ENCODE measurements at regions not wholly inside any gene's neighbourhood (a gene's known extent, or its start where the extent isn't known, plus 50 kb on each side); places are given as distances from the start of the nearest gene placed in this dataset.
"Not testable (repeated sequence)": the region's sequence is repeated elsewhere in the genome, so short reads cannot be mapped to it uniquely, and the experiment has no call there.

- no peak for DNase-seq
- ATAC-seq = peak; percentile 23
- 16 to 19% methylated on average over 11 of the region's 11 CpGs for WGBS, 2 donors
Observed at GRCh38 chr20:53866794-53867740, 203.3 kb downstream of the BCAS1 start.

GRCh38 chr20:53865901-53866793, 204.2 kb downstream of the BCAS1 start:
- DNase-seq (peak; percentile 67 to 80 (median 71)), ATAC-seq (peak; percentile 83)
- Histone ChIP-seq H3K27me3 (no peaks in the 10 kb centered on the region), H3K4me3 (no peak overlapping the region), H3K9me3 (no peaks in the 10 kb centered on the region), H3K27ac (peak overlapping the region; percentile 85 to 93 (median 86)), H3K4me1 (peaks cover 63% of the 10 kb centered on the region), H3K36me3 (replicated peaks in 1 of 2; ENCODE audit: insufficient read depth in 1 of 2, low read depth in 2 of 2) (no peaks in the 10 kb centered on the region)
- intact Hi-C loops (cut with DNase I) = no loop called here
- peak in 2 of 3 donors; percentile 27 to 46 for TF ChIP-seq POLR2A (IDR thresholded peaks at IDR 0.05)
- TF ChIP-seq, protein P1, sequence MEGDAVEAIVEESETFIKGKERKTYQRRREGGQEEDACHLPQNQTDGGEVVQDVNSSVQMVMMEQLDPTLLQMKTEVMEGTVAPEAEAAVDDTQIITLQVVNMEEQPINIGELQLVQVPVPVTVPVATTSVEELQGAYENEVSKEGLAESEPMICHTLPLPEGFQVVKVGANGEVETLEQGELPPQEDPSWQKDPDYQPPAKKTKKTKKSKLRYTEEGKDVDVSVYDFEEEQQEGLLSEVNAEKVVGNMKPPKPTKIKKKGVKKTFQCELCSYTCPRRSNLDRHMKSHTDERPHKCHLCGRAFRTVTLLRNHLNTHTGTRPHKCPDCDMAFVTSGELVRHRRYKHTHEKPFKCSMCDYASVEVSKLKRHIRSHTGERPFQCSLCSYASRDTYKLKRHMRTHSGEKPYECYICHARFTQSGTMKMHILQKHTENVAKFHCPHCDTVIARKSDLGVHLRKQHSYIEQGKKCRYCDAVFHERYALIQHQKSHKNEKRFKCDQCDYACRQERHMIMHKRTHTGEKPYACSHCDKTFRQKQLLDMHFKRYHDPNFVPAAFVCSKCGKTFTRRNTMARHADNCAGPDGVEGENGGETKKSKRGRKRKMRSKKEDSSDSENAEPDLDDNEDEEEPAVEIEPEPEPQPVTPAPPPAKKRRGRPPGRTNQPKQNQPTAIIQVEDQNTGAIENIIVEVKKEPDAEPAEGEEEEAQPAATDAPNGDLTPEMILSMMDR (IDR thresholded peaks at IDR 0.05) = no peak
- 4 to 5% methylated on average over 7 of the region's 7 CpGs for WGBS, 2 donors

More at GRCh38 chr20:53866794-53867740, 203.3 kb downstream of the BCAS1 start:
- no peak for TF ChIP-seq POLR2A (IDR thresholded peaks at IDR 0.05)
- TF ChIP-seq, protein P1 (IDR thresholded peaks at IDR 0.05) = no peak
- intact Hi-C loops (cut with DNase I) = no loop called here
- peak overlapping the region; percentile 85 to 93 (median 86) for H3K27ac ChIP-seq
- peaks cover 70% of the 10 kb centered on the region for H3K4me1 ChIP-seq
- no peaks in the 10 kb centered on the region for H3K27me3 ChIP-seq
- no peak overlapping the region for H3K4me3 ChIP-seq
- no peaks in the 10 kb centered on the region for H3K9me3 ChIP-seq
- H3K36me3 ChIP-seq (replicated peaks in 1 of 2; ENCODE audit: insufficient read depth in 1 of 2, low read depth in 2 of 2) = no peaks in the 10 kb centered on the region

DNA sequence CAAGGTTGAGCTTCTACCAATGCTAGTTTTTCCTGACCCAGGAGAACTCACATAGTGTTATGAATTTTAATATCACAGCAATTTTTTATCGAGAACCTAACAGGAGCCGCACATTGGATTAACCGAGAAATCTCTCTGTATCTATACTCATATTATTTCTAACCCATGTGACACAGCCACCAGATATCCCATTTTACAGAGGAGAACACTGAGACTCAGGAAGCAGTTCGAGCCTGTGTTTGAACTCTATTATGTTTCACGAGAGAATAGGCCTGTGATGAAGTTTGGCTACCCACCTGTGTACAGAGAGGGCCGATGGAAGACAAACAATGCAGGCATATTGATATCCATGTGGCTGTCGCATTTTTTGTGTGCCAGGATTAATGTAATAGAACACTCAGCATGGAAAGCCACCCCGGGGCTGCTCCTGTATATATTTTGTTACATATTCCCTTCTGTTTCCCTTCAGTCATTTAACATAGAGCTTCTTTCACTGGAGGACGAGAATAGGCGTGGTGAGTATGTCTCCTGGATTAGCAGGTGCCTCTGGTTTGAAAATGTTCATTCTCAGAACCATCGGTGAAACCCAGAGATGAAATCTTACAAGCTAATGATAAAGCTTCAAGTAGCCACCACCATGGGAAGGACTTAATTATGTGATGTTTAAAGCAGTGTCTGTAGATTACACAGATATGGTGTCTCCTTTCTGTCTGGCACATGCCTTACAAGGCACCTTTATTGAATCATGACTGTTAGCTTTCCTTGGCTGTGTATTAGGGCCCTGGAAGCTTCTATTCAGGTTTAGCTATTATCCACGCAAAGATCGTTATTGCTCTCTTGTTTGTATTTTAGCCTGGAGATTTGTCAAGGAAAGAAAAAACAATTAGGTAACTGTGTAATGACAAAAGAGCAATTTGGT, 205.4 kb downstream of the BCAS1 start:
- Histone ChIP-seq H3K4me1 (peaks cover 53% of the 10 kb centered on the region), H3K27ac (peak overlapping the region; percentile 62 to 93 (median 86))
- H3K9me3 ChIP-seq; H3K4me3 ChIP-seq; ATAC-seq; intact Hi-C loops (cut with DNase I); H3K27me3 ChIP-seq; H3K36me3 ChIP-seq (replicated peaks in 1 of 2; ENCODE audit: insufficient read depth in 1 of 2, low read depth in 2 of 2): not testable (repeated sequence)
- WGBS, 2 donors = 41 to 46% methylated on average over 12 to 13 of the region's 13 CpGs
- DNase-seq = peak in 1 of 4 donors; percentile 17

DNA sequence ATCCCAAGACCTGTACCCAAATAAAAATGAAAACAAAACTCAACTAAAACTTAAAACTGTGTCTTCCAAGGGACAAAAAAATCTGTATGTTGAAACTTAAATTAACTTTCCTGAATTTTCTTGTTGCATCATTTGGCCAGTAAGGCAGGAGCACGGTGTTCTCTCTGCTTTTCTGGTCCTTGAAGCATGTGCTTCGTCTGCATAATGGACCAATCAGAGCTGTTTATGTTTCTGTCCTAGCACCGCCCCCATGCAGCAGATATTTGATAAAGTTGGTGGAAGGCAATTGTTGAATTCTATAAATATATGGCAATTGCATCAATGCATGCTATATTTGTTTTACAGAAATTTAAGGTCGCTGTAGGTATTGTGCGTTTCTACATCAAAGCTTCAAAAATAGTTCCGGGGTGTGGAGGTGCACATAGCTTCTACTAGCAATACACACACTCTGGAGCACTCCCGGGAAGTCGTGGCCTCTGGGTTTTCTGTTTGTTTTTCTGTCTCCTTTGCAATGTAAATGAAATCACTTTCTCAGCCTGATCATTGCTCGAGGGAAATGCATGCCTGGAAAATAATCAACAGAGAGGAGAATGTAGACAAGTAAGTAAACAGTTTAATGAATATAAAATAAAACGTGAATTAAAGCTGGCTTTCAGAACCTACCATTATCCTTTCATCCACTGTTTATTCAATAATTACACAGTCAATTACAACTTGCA, 206.3 kb downstream of the BCAS1 start:
- intact Hi-C loops (cut with DNase I) = not testable (repeated sequence)

DNA sequence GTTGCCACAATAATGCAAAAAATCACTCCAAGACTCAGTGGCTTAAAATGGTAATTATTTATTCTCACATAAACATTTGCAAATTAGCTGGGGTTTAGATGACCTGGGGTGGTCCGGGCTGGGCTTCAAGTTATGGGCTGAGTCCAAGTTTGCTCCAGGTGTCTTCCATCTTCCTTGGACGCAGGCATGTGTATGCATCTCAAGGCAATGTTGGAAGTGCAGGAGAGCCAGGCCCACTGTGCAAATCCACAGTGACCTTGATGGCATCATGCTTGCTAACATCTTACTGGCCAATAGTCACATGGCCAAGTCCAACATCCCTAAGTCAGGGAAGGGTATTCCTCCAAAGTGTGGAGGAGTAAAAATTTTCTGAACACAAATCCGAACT, 206.9 kb downstream of the BCAS1 start:
- H3K36me3 ChIP-seq (replicated peaks in 1 of 2; ENCODE audit: insufficient read depth in 1 of 2, low read depth in 2 of 2); DNase-seq; H3K27me3 ChIP-seq; intact Hi-C loops (cut with DNase I); ATAC-seq; H3K4me3 ChIP-seq; H3K9me3 ChIP-seq: not testable (repeated sequence)
- peak overlapping the region in 1 of 4 donors; percentile 86 for H3K27ac ChIP-seq
- 85% methylated on average over 3 of the region's 3 CpGs for WGBS, 2 donors
- peaks cover 45% of the 10 kb centered on the region for H3K4me1 ChIP-seq

More for the DNA sequence above, 206.3 kb downstream of the BCAS1 start:
- Histone ChIP-seq H3K27ac (peak overlapping the region in 3 of 4 donors; percentile 86 to 93 (median 87)), H3K4me1 (peaks cover 45% of the 10 kb centered on the region)
- not testable (repeated sequence) for ATAC-seq; H3K27me3 ChIP-seq; H3K36me3 ChIP-seq (replicated peaks in 1 of 2; ENCODE audit: insufficient read depth in 1 of 2, low read depth in 2 of 2); H3K4me3 ChIP-seq; H3K9me3 ChIP-seq; DNase-seq
- 33 to 43% methylated on average over 10 of the region's 10 CpGs for WGBS, 2 donors

- ATAC-seq; H3K4me3 ChIP-seq; DNase-seq; H3K9me3 ChIP-seq; H3K27ac ChIP-seq; H3K36me3 ChIP-seq (replicated peaks in 1 of 2; ENCODE audit: insufficient read depth in 1 of 2, low read depth in 2 of 2); H3K27me3 ChIP-seq; intact Hi-C loops (cut with DNase I): not testable (repeated sequence)
- 62 to 77% methylated on average over 5 of the region's 5 CpGs for WGBS, 2 donors
- H3K4me1 ChIP-seq = peaks cover 48% of the 10 kb centered on the region
Observed at GRCh38 chr20:53863039-53863438, 207.4 kb downstream of the BCAS1 start.

- ATAC-seq; H3K4me3 ChIP-seq; intact Hi-C loops (cut with DNase I); H3K9me3 ChIP-seq; H3K36me3 ChIP-seq (replicated peaks in 1 of 2; ENCODE audit: insufficient read depth in 1 of 2, low read depth in 2 of 2); H3K27me3 ChIP-seq; DNase-seq; H3K27ac ChIP-seq: not testable (repeated sequence)
- 85 to 94% methylated on average over 4 of the region's 4 CpGs for WGBS, 2 donors
- peaks cover 48% of the 10 kb centered on the region for H3K4me1 ChIP-seq
Observed at GRCh38 chr20:53862490-53862889, 207.9 kb downstream of the BCAS1 start.

DNA sequence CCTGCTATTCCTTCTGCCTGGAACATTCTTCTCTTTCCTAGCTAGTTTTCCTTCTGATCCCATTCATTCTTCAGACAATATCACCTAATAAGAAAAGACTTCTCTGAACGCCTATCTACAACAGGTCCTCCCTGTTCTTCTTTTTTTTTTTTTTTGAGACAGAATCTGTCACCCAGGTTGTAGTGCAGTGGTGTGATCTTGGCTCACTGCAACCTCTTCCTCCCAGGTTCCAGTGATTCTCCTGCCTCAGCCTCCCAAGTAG, 208.3 kb downstream of the BCAS1 start:
- H3K4me1 ChIP-seq = peaks cover 46% of the 10 kb centered on the region
- 92% methylated on average over 1 of the region's 1 CpG for WGBS, 2 donors
- ATAC-seq; H3K27ac ChIP-seq; H3K27me3 ChIP-seq; H3K4me3 ChIP-seq; H3K9me3 ChIP-seq; H3K36me3 ChIP-seq (replicated peaks in 1 of 2; ENCODE audit: insufficient read depth in 1 of 2, low read depth in 2 of 2); intact Hi-C loops (cut with DNase I); DNase-seq: not testable (repeated sequence)

All from body of pancreas (tissue), 4 donors.